Osteoblast (primary cell): ENCODE measurements at regions not wholly inside any gene's neighbourhood (a gene's known extent, or its start where the extent isn't known, plus 50 kb on each side); places are given as distances from the start of the nearest gene placed in this dataset.

Experiments
- DNase-seq: peaks from one replicate; pipeline ENCODE4 v3.0.0; 2011; ENCODE audit warnings: low spot score, mixed read lengths; ENCODE audit not compliant: insufficient read length; ENCODE audit errors: missing footprints
- H2AFZ ChIP-seq: 2 replicates; pipeline ENCODE4 v1.6.0; 2011; ENCODE audit warnings: mild to moderate bottlenecking, low read length
- H3K27ac ChIP-seq: 2 replicates; pipeline ENCODE4 v1.5.1; 2011; ENCODE audit warnings: mild to moderate bottlenecking, low read depth, low read length, moderate library complexity
- H3K27me3 ChIP-seq: 2 replicates; pipeline ENCODE4 v1.6.0; 2012; ENCODE audit warnings: mild to moderate bottlenecking, control low read depth, inconsistent platforms, low read length, moderate library complexity; ENCODE audit not compliant: insufficient read depth
- H3K36me3 ChIP-seq: 2 replicates; pipeline ENCODE4 v1.5.1; 2011; ENCODE audit warnings: mild to moderate bottlenecking, low read length, control low read depth, moderate library complexity; ENCODE audit not compliant: insufficient read depth
- H3K4me1 ChIP-seq: 2 replicates; pipeline ENCODE4 v1.5.1; 2011; ENCODE audit warnings: mild to moderate bottlenecking, low read length, control low read depth, moderate library complexity; ENCODE audit not compliant: insufficient read depth
- H3K4me2 ChIP-seq: 2 replicates; pipeline ENCODE4 v1.6.0; 2011; ENCODE audit warnings: mild to moderate bottlenecking, low read length; ENCODE audit not compliant: insufficient read depth
- H3K4me3 ChIP-seq: fragments of 200-600 bp; sonication (generic); 3 replicates; pipeline ENCODE4 v1.5.1; 2012; ENCODE audit warnings: mild to moderate bottlenecking, low read length, inconsistent platforms; ENCODE audit not compliant: insufficient read depth
- H3K79me2 ChIP-seq: 2 replicates; pipeline ENCODE4 v1.6.0; 2012; ENCODE audit warnings: mild to moderate bottlenecking, low read length, control low read depth, inconsistent platforms; ENCODE audit not compliant: insufficient read depth
- H3K9me3 ChIP-seq: 2 replicates; pipeline ENCODE4 v1.5.1; 2011; ENCODE audit warnings: low read depth, low read length, control low read depth
- H4K20me1 ChIP-seq: 2 replicates; pipeline ENCODE4 v1.6.0; 2012; ENCODE audit warnings: mild to moderate bottlenecking, low read length, control low read depth; ENCODE audit not compliant: insufficient read depth
- TF ChIP-seq, protein P1 (sequence below): IDR thresholded peaks from 2 replicates; pipeline ENCODE4 v1.5.1; 2011; ENCODE audit warnings: mild to moderate bottlenecking, low read depth, low read length, moderate library complexity; ENCODE audit errors: extremely low read depth

DNA sequence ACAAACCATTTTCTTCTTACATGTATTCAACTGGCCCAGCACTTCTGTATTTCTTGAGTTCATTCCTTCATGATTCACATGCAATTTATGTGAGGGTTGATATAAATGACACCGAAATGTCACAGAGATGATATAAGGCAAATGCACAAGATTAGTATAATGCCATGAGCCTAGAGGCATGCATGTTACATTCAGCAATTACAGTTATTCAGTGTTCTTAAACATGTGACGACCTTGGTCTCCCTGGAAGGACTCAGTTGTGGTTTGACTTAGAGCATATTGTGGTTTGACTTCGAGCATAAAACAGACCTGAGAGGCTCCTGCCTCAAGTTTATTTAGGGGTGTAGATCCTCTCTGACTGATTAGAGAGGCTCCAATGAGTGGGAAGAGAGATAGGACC lies 752.1 kb upstream of the POM121L12 start:
- H3K27me3 ChIP-seq = no peaks in the 10 kb centered on the region
- TF ChIP-seq, protein P1, sequence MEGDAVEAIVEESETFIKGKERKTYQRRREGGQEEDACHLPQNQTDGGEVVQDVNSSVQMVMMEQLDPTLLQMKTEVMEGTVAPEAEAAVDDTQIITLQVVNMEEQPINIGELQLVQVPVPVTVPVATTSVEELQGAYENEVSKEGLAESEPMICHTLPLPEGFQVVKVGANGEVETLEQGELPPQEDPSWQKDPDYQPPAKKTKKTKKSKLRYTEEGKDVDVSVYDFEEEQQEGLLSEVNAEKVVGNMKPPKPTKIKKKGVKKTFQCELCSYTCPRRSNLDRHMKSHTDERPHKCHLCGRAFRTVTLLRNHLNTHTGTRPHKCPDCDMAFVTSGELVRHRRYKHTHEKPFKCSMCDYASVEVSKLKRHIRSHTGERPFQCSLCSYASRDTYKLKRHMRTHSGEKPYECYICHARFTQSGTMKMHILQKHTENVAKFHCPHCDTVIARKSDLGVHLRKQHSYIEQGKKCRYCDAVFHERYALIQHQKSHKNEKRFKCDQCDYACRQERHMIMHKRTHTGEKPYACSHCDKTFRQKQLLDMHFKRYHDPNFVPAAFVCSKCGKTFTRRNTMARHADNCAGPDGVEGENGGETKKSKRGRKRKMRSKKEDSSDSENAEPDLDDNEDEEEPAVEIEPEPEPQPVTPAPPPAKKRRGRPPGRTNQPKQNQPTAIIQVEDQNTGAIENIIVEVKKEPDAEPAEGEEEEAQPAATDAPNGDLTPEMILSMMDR = no peak
- no peaks in the 10 kb centered on the region for H3K4me1 ChIP-seq
- no peaks in the 10 kb centered on the region for H3K79me2 ChIP-seq
- no peak overlapping the region for H3K4me2 ChIP-seq
- no peak overlapping the region for H3K4me3 ChIP-seq
- no peaks in the 10 kb centered on the region for H3K9me3 ChIP-seq
- no peak for DNase-seq
- no peak overlapping the region for H3K27ac ChIP-seq
- H2AFZ ChIP-seq = no peak overlapping the region
- H3K36me3 ChIP-seq = no peaks in the 10 kb centered on the region
- no peaks in the 10 kb centered on the region for H4K20me1 ChIP-seq

DNA sequence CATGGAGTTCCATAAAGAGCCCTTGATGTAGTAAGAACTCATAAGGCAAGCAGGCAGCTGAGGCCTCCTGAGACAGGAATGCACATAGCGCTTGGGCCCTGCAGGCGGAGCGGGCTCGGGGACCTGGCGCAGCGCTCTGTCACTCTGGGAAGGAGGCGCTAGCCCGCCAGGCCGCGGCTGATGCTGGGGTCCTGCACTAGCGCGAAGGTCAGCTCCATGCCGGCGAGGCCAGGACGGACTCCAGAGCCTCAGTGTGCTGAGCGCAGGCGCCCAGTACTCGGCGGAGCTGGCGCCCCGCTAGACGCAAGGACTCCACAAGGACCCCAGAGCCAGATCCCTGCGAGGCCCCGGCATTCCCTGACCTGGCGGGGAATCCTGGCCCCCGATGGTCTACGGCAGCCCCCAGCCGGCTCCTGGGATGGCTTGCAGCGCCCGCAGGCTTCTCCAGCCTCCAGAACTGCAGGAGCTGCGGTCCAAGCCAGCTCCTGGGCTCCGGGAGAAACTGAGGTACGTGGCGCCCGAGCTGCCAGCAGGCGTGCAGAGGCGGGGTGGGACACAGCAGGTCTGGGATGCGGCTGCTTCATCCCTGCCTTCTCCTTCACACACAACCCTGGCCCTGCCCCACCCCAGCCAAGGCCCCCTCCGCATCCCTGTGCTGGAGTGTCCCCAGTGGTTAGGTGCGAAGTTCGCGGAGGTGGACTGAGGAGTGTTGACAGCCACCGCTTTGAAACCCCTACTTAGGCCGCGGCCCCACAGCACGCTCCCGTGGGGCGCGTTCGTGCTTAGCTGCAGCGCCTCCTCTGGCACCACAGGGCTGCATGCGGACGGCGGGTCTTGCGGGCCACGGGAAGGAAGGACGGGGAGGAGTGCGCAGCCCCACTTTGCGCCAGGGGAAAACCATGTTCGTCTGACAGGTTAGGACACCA lies 761.5 kb upstream of the POM121L12 start:
- no peak overlapping the region for H3K4me2 ChIP-seq
- H3K4me3 ChIP-seq = no peak overlapping the region
- H3K79me2 ChIP-seq = no peaks in the 10 kb centered on the region
- no peaks in the 10 kb centered on the region for H3K4me1 ChIP-seq
- H3K27me3 ChIP-seq = no peaks in the 10 kb centered on the region
- no peaks in the 10 kb centered on the region for H3K9me3 ChIP-seq
- no peaks in the 10 kb centered on the region for H3K36me3 ChIP-seq
- H2AFZ ChIP-seq = no peak overlapping the region
- H4K20me1 ChIP-seq = no peaks in the 10 kb centered on the region
- no peak for DNase-seq
- TF ChIP-seq, protein P1 = no peak
- no peak overlapping the region for H3K27ac ChIP-seq

DNA sequence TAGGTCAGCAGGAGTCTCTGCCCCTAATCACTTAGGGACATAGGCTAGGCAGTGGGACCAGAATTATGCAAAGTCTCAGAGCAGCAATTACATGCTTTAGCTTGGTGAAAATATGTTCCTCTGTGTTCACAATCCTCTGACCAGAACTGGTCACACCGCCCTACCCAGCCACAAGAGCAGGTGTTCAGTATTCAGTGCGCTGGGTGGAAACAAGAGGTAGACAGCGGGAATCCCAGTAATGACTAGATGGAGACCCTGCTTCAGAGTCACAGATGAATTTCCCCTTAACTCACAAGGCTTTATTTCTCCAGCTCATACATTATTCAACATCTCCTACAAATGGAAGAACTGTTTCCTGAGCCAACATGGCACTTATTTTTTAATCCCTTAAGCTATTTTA lies 763.7 kb upstream of the POM121L12 start:
- H4K20me1 ChIP-seq = no peaks in the 10 kb centered on the region
- H3K27ac ChIP-seq = no peak overlapping the region
- H3K27me3 ChIP-seq = no peaks in the 10 kb centered on the region
- no peaks in the 10 kb centered on the region for H3K36me3 ChIP-seq
- H3K9me3 ChIP-seq = no peaks in the 10 kb centered on the region
- TF ChIP-seq, protein P1 = no peak
- H3K4me3 ChIP-seq = no peak overlapping the region
- no peak overlapping the region for H3K4me2 ChIP-seq
- H3K4me1 ChIP-seq = no peaks in the 10 kb centered on the region
- no peak for DNase-seq
- no peaks in the 10 kb centered on the region for H3K79me2 ChIP-seq
- H2AFZ ChIP-seq = no peak overlapping the region

DNA sequence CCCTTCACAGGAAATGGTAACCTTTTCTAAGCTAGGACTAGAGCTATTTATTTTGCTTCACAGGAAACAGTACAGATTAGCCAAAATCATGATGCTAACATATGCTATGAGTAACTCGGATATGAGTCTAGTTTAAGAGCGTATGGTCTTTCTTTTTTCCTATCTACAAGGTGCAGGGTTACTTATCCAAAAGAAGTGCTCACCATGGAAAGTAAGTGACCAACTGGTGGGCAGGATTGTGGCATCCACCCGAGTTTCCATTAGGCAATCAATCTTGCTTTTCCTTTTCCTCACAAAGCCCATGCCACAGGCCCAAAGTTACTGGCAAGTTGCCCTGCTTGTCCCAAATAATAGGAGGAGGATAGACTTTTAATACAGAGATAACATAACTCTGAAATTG lies 765.1 kb upstream of the POM121L12 start:
- DNase-seq = no peak
- Histone ChIP-seq H3K27ac (no peak overlapping the region), H3K4me2 (no peak overlapping the region), H2AFZ (no peak overlapping the region), H4K20me1 (no peaks in the 10 kb centered on the region), H3K79me2 (no peaks in the 10 kb centered on the region), H3K4me1 (no peaks in the 10 kb centered on the region), H3K4me3 (no peak overlapping the region), H3K36me3 (no peaks in the 10 kb centered on the region), H3K9me3 (no peaks in the 10 kb centered on the region), H3K27me3 (no peaks in the 10 kb centered on the region)
- TF ChIP-seq, protein P1 = no peak
